A673 (cell line): ENCODE measurements at regions not wholly inside any gene's neighbourhood (a gene's known extent, or its start where the extent isn't known, plus 50 kb on each side); places are given as distances from the start of the nearest gene placed in this dataset.

Experiments used
- BruUV-seq: library from RNA; stranded (reverse); fragments of 400-500 nt; replicated peaks from 2 replicates; lab custom pipeline; 2021; lab: Mats Ljungman, UMichigan
- CTCF ChIA-PET: fragments of 300-600 bp; sonication (Branson Sonifier 250); formaldehyde crosslinking; loops from one replicate; lab custom pipeline; 2022; ENCODE audit warnings: antibody characterized with exemption; lab: Charles Lee
- POLR2A ChIA-PET: fragments of 300-600 bp; sonication (Branson Sonifier 250); formaldehyde crosslinking; loops from one replicate; lab custom pipeline; 2022; ENCODE audit warnings: antibody characterized with exemption; ENCODE audit not compliant: low non-redundant PET; lab: Charles Lee
- DNase-seq: peaks from one replicate; pipeline ENCODE4 v3.0.0-alpha.2; 2015; ENCODE audit warnings: low spot score
- H3K27ac ChIP-seq: fragments of 200-600 bp; sonication (generic); 2 replicates; pipeline ENCODE4 v1.5.1; 2016; ENCODE audit warnings: mixed run types, low read depth, mild to moderate bottlenecking, mixed read lengths, antibody characterized with exemption, low read length; ENCODE audit not compliant: poor library complexity, severe bottlenecking
- H3K27me3 ChIP-seq: fragments of 200-600 bp; sonication (generic); replicated peaks from 2 replicates; pipeline ENCODE4 v1.6.1; 2017; ENCODE audit warnings: mixed run types, low read depth, mild to moderate bottlenecking, mixed read lengths, antibody characterized with exemption, low read length; ENCODE audit not compliant: insufficient read depth, poor library complexity
- H3K36me3 ChIP-seq: fragments of 200-600 bp; sonication (generic); 2 replicates; pipeline ENCODE4 v1.6.1; 2016; ENCODE audit warnings: mixed run types, mild to moderate bottlenecking, mixed read lengths, antibody characterized with exemption, low read length; ENCODE audit not compliant: insufficient read depth, poor library complexity, severe bottlenecking
- H3K4me1 ChIP-seq: fragments of 200-600 bp; sonication (generic); 2 replicates; pipeline ENCODE4 v1.6.1; 2017; ENCODE audit warnings: mixed run types, mild to moderate bottlenecking, mixed read lengths, antibody characterized with exemption, low read length; ENCODE audit not compliant: insufficient read depth, poor library complexity, severe bottlenecking
- H3K4me3 ChIP-seq: fragments of 200-600 bp; sonication (generic); 2 replicates; pipeline ENCODE4 v1.5.1; 2016; ENCODE audit warnings: low read depth, mixed run types, mild to moderate bottlenecking, mixed read lengths, low read length; ENCODE audit not compliant: poor library complexity, severe bottlenecking
- H3K9me3 ChIP-seq: fragments of 200-600 bp; sonication (generic); 2 replicates; pipeline ENCODE4 v1.6.1; 2016; ENCODE audit warnings: mixed run types, low read depth, mild to moderate bottlenecking, mixed read lengths, antibody characterized with exemption, low read length; ENCODE audit not compliant: poor library complexity, severe bottlenecking
- EZH2 ChIP-seq: fragments of 200-600 bp; sonication (generic); IDR thresholded peaks from 2 replicates; pipeline ENCODE4 v1.6.1; 2017; ENCODE audit warnings: borderline replicate concordance, low read depth, mild to moderate bottlenecking, mixed read lengths, antibody characterized with exemption, low read length; ENCODE audit not compliant: poor library complexity, severe bottlenecking
- intact Hi-C: fragments of 100-400 bp; cut with micrococcal nuclease; formaldehyde crosslinking; loops from one replicate; pipeline ENCODE4 v1.10.0; 2022; ENCODE audit not compliant: unreplicated experiment
- TF ChIP-seq, protein P1 (sequence below): fragments of 300-800, 200-600 bp; sonication (generic); conservative IDR thresholded peaks from 2 replicates; pipeline ENCODE4 v1.5.1; 2017; ENCODE audit warnings: low read depth, mild to moderate bottlenecking, antibody characterized with exemption, low read length, moderate library complexity, mixed read lengths

DNA sequence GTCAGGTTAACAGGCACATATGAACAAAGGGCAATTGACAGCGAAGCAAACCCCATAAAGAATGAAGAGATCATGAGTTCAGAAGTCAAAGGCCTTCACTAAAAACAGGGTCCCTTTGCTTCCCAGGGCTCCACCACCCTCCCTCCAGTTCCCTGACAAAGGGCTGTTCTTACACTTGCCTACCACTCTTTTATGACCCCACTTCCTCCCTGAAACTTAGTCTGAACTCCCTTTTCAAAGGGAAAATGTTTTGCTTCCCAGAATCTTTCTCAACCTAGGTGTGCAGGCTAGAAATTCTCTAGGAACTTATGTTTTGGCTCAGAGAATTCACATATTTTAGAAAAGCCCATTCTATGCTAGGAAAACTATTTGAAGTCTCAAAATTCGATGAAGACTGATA is 86.0 kb upstream of the ITGA4 start:
- ChIA-PET POLR2A (no interaction called here), CTCF (no interaction called here)
- no peak overlapping the region for H3K4me3 ChIP-seq
- no peak for DNase-seq
- TF ChIP-seq EZH2: no peak
- TF ChIP-seq, protein P1, sequence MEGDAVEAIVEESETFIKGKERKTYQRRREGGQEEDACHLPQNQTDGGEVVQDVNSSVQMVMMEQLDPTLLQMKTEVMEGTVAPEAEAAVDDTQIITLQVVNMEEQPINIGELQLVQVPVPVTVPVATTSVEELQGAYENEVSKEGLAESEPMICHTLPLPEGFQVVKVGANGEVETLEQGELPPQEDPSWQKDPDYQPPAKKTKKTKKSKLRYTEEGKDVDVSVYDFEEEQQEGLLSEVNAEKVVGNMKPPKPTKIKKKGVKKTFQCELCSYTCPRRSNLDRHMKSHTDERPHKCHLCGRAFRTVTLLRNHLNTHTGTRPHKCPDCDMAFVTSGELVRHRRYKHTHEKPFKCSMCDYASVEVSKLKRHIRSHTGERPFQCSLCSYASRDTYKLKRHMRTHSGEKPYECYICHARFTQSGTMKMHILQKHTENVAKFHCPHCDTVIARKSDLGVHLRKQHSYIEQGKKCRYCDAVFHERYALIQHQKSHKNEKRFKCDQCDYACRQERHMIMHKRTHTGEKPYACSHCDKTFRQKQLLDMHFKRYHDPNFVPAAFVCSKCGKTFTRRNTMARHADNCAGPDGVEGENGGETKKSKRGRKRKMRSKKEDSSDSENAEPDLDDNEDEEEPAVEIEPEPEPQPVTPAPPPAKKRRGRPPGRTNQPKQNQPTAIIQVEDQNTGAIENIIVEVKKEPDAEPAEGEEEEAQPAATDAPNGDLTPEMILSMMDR: no peak
- no peaks in the 10 kb centered on the region for H3K36me3 ChIP-seq
- no peaks in the 10 kb centered on the region for H3K27me3 ChIP-seq
- peaks cover 17% of the 10 kb centered on the region for H3K4me1 ChIP-seq
- BruUV-seq: no TSS peak
- H3K27ac ChIP-seq: no peak overlapping the region
- intact Hi-C loops: no loop called here
- H3K9me3 ChIP-seq: no peaks in the 10 kb centered on the region

DNA sequence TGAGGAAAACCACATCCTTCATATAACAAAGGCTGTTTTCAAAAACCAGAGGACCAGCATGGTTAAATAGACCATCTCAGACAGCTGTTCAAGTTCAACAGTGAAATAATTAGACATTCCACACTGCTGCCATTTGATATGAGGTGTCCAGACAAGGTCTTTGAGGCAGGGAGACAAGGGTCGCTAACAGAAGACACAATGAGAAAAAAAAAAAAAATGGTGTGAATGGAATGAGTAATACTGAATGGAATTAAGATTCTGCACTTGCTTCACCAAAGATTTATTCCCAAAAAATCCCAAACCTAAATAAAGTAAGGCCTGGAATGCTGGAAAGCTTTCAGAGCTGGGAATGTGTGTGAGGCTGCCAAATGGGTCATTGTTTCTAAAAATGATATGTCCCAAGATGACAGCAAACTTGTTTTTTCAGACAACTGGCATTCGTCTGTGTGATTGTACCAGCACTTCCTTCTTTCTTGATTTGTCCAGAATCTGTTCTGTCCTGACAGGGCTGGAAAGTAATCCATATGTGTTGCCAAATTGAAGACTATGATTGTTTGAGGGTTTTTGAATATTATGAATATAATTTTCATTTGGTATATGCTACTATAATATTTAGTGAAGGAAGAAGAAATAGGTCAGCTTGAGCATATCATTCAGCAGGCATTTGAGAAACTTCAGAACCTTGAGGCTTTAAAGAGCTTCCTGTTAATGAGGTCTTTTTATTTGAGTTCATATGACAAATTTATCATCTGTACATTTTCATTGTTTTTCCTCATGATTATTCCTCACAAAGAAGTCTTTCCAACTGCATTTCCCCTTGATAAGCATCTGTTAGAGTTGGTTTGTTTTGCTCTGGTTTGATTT is 85.2 kb upstream of the ITGA4 start:
- BruUV-seq: no TSS peak
- TF ChIP-seq, protein P1: no peak
- TF ChIP-seq EZH2: no peak
- no peak overlapping the region for H3K27ac ChIP-seq
- H3K4me3 ChIP-seq: no peak overlapping the region
- no peak for DNase-seq
- no peaks in the 10 kb centered on the region for H3K27me3 ChIP-seq
- intact Hi-C loops: no loop called here
- no peaks in the 10 kb centered on the region for H3K36me3 ChIP-seq
- ChIA-PET CTCF (no interaction called here), POLR2A (no interaction called here)
- H3K9me3 ChIP-seq: no peaks in the 10 kb centered on the region
- H3K4me1 ChIP-seq: peaks cover 17% of the 10 kb centered on the region

GRCh38 chr2:181372646-181373040 is 84.5 kb upstream of the ITGA4 start:
- no peak overlapping the region for H3K27ac ChIP-seq
- no peak for DNase-seq
- H3K27me3 ChIP-seq: no peaks in the 10 kb centered on the region
- CTCF ChIA-PET: no interaction called here
- H3K4me3 ChIP-seq: no peak overlapping the region
- H3K4me1 ChIP-seq: peaks cover 17% of the 10 kb centered on the region
- BruUV-seq: no TSS peak
- TF ChIP-seq, protein P1: no peak
- TF ChIP-seq EZH2: no peak
- no peaks in the 10 kb centered on the region for H3K36me3 ChIP-seq
- intact Hi-C loops: no loop called here
- POLR2A ChIA-PET: no interaction called here
- no peaks in the 10 kb centered on the region for H3K9me3 ChIP-seq
